Fibroblast of skin of abdomen (primary cell): ENCODE measurements at regions not wholly inside any gene's neighbourhood (a gene's known extent, or its start where the extent isn't known, plus 50 kb on each side); places are given as distances from the start of the nearest gene placed in this dataset.
A peak's percentile ranks its signal among the peaks of the same experiment; 100 is the strongest.
"Not testable (repeated sequence)": the region's sequence is repeated elsewhere in the genome, so short reads cannot be mapped to it uniquely, and the experiment has no call there.

Source experiments
- DNase-seq: peaks from one replicate; pipeline ENCODE4 v3.0.0-alpha.2; 2013

DNA sequence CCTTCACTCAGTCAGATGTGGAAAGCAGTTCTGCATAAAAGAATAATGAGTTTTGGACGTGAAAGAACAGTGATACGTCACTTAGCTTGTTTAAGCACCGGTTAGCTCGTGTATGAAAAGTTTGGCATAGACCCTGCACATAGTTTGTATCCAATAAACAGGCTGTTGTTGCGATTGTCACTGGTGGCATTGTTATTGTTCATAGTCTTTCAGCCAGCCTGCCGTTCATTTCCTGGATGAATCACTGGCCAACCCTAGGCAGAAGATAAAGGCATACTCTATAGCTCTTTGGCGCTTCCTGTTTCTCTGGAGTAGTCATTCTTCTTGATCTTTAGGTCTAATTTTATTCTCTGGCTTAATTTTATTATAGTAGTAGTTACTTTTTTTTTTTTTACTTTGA is 57.8 kb upstream of the ANKRD30A start:
- DNase-seq: no peak

DNA sequence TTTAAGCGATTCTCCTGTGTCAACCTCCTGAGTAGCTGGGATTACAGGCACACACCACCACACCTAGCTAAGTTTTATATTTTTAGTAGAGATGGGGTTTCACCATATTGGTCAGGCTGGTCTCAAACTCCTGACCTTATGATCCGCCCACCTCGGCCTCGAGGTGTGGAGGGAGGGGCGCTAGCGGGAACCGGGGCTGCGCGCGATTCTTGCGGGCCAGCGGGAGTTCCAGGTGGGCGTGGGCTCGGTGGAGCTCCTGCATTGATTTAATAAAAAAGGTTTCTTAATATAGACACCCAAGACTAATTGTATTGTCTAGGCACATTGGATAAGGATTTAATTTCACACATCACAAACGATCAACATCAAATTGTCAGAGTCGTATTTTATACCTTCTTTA is 63.1 kb upstream of the ANKRD30A start:
- not testable (repeated sequence) for DNase-seq

DNA sequence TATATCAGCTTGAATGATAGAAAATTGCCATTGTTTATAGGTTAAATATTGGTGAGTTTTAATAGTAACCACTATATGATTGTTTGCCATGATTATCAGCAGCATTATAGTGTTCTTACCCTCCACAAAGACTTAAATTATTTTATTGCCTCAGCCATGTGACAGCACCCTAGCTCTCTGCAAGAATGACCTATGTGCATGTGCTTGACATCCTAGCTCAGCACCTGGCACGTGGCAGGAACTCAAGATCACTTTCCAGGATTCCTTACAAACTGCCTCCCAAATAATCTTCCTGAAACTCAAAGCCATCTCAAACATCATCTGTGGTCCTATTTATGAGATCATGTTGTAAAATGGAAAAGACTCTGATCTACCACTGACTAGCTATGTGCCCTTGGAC is 68.1 kb upstream of the ANKRD30A start:
- no peak for DNase-seq

DNA sequence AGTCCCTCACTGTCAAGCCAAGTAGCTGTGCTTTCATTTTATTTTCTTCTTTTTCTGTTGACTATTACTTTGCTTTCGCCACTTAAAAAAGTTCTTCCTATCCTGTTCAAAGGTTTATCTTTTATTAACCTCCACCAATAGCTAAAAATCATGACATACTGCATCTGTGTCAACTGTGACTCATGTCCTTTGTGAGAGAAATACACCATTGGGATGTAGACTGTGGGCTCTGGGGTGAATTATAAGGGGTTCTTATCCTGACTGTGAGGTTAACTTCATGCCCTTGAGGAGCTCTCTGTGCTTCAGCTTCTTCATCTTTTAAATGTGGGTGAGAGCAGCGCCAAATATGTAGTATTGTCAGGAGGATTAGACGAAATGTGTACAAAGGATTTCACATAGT is 71.9 kb upstream of the ANKRD30A start:
- DNase-seq: no peak

DNA sequence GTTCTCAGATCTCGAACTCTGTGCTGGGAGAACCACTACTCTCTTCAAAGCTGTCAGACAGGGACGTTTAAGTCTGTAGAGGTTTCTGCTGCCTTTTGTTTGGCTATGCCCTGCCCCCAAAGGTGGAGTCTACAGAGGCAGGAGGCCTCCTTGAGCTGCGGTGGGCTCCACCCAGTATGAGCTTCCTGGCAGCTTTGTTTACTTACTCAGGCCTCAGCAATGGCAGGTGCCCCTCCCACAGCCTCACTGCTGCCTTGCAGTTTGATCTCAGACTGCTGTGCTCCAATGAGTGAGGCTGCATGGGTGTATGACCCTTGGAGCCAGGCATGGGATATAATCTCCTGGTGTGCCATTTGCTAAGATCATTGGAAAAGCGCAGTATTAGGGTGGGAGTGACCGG is 75.4 kb upstream of the ANKRD30A start:
- DNase-seq: not testable (repeated sequence)

DNA sequence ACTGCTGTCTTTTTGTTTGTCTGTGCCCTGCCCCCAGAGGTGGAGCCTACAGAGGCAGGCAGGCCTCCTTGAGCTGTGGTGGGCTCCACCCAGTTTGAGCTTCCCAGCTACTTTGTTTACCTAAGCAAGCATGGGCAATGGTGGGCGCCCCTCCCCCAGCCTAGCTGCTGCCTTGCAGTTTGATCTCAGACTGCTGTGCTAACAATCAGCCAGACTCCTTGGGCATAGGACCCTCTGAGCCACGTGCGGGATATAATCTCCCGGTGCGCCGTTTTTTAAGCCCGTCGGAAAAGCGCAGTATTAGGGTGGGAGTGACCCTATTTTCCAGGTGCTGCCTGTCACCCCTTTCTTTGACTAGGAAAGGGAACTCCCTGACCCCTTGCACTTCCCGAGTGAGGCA is 81.1 kb upstream of the ANKRD30A start:
- not testable (repeated sequence) for DNase-seq

DNA sequence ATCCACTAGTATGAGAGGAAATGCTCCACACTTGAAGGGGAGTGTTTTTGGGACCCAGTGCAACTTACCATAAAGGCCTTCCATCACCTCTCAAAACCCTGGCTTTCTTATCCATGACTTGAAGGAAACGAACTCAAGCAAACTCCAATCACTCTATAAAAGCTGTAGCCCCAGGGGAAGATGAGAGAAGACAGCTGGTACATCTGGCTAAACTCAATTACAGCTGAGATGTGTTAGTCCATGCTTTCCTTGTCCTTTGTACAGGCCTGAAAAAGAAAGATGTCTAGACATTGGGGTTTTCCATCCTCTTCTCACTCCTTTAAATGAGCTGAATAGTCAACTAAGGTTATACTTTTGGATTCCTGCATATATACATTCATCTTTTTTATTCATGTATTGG is 89.5 kb upstream of the ANKRD30A start:
- DNase-seq: no peak

DNA sequence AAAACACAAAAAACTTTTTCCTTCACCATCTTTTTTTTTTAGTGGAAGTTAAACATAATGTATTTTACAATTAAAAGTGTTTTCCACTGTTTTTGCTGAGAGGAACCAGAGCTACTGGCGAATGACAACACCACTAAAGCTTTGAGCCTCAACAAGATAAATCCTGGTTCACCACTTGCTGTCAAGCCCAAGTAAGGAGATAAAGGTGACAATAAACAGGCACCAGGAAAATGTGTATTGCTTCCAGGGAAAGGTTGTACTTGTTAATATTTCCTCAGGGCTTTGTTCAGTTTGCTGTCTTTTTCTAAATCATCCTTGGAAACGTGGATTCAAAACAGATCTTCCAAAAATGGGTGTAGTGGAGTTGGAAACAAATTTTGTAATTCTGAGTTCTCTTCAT is 109.9 kb upstream of the ANKRD30A start:
- DNase-seq: no peak

DNA sequence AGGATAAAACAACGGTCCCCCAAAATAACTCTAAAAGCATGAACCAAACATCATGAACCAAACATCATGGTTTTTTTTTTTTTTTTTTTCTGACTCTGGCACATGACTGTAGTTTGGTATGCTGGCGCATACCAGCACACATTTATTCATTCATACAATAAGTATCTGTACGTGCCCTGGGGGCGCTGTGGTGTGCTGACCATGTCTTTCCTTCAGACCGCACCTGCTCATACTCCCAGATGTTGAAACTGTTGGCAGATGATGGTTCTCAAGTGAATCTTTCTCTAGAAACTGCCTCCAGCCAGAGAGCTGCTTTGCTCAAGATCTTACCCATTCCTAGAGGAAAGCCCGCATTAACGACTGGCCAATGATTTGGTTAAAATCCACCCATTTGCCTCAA is 114.7 kb upstream of the ANKRD30A start:
- no peak for DNase-seq

DNA sequence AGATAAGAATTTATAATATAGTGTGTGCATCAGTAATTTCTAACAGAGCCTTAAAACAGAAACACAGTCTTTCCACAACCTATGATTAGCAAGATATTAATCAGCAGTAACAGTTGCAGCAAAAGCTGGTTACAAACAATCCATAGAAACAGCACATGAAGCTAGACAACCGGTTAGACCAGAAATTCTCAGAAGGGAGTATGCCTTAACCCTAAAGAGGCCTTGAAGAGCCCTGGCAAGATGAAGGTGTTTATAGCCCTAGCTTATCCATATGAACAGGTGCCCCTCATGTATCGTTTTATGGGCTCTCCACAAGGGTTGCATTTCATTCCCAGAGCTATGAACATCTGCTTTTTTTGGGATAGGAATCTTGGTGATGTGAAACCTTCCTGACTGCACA is 117.1 kb upstream of the ANKRD30A start:
- DNase-seq: not testable (repeated sequence)

DNA sequence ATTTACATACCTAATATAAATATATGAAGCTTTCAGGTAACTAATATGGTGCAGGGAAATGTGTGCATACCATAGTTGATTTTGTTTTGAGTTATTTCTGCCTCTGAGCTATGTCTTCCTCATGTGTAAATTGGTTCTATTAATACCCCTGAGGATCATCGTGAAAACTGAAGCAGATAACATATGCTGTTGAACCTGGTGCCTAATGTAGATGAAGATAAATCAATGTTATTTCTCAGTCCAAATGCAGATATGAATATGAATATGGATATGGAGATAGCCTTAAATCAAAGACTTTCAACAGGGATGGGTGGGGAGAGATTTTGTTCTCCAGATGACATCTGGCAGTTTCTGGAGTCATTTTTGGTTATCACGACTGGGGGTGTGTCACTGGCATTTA is 122.3 kb upstream of the ANKRD30A start:
- DNase-seq: no peak

DNA sequence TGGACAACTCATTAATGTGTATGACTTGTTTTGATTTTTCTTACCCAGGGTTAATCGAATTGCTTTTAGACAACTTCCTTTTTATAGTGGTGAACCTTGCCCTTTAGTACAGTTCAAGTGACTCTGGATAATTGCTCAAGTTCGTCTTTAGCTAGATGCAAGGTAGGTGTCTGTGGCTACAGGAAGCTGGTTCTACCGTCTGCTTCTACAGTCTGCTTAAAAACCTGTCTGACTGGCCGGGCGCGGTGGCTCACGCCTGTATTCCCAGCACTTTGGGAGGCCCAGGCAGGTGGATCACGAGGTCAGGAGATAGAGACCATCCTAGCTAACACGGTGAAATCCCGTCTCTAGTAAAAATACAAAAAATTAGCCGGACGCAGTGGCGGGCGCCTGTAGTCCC is 129.6 kb upstream of the ANKRD30A start:
- DNase-seq: not testable (repeated sequence)

DNA sequence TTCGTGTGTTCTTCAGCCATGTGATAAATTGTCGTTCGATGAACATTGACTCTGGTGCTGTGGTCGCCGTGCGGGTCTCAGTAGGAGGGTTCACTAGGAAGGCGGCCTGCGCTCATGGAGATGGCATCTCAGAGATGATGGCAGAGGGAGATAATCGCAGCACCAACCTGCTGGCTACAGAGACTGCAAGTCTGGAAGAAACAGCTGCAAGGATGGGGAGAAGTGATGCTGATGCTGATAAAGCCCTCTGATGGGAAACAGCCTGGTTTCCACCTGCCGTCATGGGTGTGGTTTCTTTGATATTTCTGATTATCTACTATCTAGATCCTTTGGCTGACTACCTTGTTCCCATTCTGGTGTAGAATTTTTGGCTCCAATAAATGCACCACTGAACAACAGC is 130.5 kb upstream of the ANKRD30A start:
- DNase-seq: no peak

DNA sequence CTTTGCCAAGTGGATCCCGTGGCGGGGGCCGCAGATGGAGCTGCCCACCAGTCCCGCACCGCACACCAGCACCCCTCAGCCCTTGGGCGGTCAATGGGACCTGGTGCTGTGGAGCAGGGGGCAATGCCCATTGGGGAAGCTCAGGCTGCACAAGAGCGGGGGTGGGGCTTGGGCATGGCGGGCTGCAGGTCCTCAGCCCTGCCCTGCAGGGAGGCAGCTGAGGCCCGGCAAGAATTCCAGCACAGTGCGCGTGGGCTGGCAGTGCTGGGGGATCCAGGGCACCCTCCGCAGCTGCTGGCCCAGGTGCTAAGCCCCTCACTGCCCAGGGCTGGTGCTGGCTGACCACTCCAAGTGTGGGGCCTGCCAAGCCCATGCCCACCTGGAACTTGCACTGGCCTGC is 136.2 kb upstream of the ANKRD30A start:
- DNase-seq: no peak

DNA sequence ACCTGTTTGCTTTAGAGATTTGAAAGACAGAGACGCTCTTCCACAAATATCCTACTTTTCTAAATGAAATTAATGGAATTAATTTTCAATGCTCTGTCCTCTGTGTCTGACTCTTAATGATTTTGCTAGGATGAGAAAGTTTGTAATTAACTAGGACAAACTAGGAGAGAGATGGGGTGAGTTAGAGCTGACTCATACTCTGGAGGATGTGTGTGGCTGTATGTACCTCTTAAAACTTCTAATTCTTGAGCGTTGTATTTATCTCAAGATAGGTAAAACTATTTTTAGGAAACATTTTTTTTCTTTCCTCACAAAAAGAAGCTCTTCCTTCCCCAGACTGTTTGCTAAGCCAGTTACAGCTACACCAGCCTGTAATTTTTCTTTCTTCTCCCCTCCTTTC is 178.8 kb upstream of the ANKRD30A start:
- DNase-seq: no peak

DNA sequence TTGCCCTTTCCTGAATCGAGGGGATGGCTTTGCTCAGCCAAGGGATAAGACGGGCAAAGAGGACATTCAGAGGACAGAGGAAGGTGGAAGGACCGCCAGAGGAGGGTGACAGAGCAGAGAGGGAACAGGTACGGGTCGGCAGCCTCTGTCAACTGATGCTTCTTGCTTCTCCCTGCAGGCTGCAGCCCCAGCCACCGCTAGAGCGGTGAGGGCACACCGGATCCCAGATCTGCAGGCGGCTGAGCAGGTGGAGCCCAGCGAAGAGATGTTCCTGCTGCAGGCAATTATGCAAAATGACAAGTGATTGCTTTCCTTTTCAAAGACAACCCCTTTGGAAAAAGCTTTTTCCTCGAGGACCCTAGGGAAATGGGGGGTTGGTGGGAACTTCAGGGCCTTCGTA is 181.9 kb upstream of the ANKRD30A start:
- no peak for DNase-seq

DNA sequence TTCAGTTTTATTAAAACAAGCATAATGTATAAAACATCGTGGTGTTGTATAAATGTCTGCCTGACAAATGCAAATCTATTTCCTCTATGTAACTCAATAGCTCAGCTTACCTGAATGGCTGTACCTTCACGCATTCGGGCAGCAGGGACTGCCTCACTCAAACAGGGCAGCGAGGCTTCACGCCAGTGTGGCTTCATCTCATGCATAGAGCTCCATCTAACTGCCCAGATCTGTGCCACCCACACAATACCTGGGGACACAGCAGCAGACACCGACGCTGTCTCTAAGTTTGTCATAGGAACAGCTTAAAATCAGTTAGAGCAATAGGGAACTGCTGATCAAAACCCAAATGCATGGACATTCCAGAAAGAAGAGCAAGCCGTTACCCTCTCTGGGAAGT is 182.8 kb upstream of the ANKRD30A start:
- no peak for DNase-seq

DNA sequence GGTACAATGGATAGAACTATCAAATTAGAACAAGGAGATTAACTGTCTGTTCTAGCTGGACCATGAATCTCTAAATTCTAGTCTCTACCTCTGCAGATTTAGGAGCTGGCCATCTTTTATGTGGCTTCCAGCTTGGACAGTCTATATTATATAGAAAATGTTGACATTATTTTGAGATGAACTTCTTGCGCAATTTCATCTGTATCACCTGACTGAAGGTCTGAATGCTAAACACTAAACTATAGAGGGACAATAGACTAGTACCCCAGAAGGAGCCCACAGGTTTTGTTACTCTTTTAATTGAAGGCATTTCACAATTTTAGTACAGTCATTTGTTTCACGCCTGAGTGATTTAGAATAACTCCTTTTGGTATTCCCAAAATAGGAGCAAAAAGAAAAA is 222.4 kb upstream of the ANKRD30A start:
- no peak for DNase-seq

DNA sequence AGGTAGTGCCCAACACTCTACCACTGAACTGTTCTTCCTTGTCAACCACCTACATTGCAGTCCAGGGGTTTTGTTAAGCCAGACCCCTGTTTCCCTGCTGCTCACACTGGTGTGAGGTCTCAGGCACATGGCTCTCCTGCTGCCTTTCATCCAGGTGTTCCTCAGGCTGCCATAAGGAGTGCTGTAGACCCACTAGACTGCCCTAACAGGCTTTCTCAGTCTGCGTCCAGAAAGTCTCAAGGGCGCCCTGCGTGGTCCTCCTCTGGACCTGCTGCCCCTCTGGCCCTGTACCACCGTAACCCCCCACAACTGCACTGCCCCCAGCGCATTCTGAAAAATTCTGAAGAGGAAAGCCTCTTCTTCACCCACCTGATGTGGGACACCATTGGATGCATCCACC is 225.7 kb upstream of the ANKRD30A start:
- DNase-seq: no peak

DNA sequence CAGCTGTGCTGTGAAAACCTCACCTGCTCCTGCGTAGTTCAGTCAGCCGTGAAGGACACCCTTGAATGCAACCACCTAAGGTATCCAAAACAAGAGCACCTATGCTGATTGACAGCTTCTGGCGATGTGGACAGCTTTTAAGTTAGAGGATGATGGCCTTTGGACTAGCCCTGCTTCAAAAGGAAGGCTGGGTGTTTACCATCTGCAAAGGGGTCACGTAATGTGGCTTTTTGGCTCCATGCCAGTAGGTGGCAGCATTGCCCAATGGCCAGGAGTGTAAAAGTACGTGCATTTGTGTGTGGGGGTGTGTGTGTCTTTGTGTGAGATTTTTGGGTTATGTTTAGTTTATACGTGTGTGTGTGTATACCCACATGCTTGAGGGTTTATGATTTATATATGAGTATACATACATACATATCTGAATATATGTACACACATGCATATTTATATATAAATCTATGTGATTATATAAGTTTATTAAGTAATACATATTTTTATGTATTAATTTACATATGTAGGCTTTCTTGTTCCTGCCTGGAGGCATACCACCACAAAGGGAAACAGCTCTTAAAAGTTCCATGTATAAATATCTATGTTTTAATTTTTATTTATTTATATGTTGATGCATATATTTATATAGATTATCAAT is 236.3 kb upstream of the ANKRD30A start:
- DNase-seq: peak; percentile 4

DNA sequence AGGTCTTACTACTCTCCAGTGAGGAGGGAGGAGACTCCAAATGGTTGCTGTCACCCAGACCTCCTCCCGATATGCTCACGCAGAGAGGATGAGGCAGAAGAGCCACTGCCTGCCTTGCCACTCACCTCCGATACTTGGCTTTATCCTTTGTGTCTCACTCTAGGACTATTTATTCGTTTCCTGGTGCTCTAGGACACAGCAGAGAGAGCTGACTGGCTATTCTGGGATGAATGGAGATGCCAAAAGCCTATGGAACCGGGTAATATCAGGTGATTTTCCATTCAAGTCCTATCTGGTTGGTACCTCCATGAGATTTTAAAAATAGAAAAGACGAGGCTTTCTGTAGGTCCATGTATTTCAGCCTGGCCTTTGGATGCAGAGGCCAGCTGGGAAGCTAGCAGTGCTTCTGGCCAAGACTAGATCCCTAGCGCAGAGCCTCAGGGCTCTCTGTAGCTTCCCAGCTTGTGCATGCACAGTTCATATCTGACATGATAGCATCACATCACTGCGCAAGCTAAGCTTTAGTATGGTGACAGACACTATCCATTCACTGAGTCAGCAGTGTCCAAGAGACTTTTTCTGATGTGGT is 239.0 kb upstream of the ANKRD30A start:
- no peak for DNase-seq

DNA sequence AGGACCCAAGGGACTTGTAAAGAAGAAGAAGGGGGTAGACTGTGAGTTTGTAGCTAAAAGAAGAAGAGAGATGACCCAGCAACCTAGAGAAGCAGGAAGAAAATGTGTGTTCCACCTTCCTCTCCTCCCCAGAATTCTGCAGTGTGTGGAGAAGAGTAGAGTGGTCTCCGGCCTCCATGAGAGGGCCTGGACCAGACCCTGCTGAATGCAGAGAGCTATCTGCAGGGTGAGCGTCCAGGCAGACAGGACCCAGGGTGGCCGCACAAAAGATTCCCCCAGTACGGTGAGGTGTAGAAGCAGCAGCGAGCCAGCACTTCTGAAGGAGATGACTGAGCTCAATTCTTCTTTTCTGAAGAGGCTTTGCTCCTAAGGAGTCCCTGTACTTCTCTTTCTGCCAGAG is 239.7 kb upstream of the ANKRD30A start:
- no peak for DNase-seq

DNA sequence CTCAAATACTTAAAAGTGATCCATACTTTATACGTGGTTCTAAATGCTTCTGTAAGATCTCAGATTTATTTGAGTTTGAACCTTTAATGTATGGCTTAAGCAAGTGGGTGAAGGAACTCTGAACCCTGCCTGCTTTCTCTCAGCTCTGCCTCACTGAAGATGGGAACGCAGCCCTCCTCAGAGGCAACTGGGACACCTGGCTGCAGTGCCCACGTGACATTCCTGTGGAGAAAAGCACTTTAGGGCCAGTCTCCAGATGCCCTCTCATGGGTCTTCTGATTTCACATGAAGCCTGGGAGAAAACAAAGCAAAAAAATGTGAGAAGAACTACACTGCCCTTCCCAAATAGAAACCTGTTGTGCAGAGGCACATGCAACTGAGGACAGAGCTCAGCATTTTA is 242.6 kb upstream of the ANKRD30A start:
- no peak for DNase-seq

DNA sequence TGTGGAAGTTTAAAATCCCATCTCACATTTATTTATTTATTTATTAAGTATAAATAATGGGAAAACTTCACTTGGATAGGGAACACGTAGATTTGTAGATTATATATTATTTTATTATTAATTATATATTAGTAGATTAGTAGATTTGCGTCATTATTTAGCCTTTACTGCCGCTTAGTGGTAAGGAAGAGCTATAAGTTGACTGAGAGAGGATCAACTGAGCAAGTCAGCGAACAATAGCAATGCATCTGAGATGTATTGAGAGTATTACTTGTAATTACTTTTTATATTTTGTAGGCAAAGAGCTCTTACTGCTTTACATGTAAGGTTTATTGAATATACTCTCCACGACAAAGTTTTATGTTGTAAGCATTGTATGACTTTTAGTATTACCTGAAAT is 244.5 kb upstream of the ANKRD30A start:
- DNase-seq: peak; percentile 26
